GM12872 (cell line): ENCODE measurements at regions not wholly inside any gene's neighbourhood (a gene's known extent, or its start where the extent isn't known, plus 50 kb on each side); places are given as distances from the start of the nearest gene placed in this dataset.

Source experiments
- CTCF ChIP-seq: IDR thresholded peaks from 3 replicates; pipeline ENCODE4 v1.5.1; 2011; ENCODE audit warnings: low read depth, mild to moderate bottlenecking, low read length, moderate library complexity; ENCODE audit not compliant: insufficient read depth

- TF ChIP-seq CTCF, result no peak
These were observed 89.7 kb downstream of the MRPL46 start for GRCh38 chr15:88377509-88377908.

- no peak for TF ChIP-seq CTCF
These were observed 90.5 kb downstream of the MRPL46 start for GRCh38 chr15:88376574-88377174.

GRCh38 chr15:88375234-88375927, 91.8 kb downstream of the MRPL46 start:
- TF ChIP-seq CTCF, result no peak

GRCh38 chr15:88365124-88365523, 102.1 kb downstream of the MRPL46 start:
- TF ChIP-seq CTCF, result no peak

GRCh38 chr15:88348579-88349230, 92.2 kb upstream of the NTRK3 start:
- TF ChIP-seq CTCF, result no peak

- TF ChIP-seq CTCF, result no peak
These were observed 89.4 kb upstream of the NTRK3 start for GRCh38 chr15:88345962-88346361.

GRCh38 chr15:88344786-88345185, 88.2 kb upstream of the NTRK3 start:
- no peak for TF ChIP-seq CTCF
